Fibroblast of lung (primary cell): ENCODE measurements at regions not wholly inside any gene's neighbourhood (a gene's known extent, or its start where the extent isn't known, plus 50 kb on each side); places are given as distances from the start of the nearest gene placed in this dataset.

Experiments
- CTCF ChIP-seq, 2 donors: IDR thresholded peaks in 1 of 2; conservative IDR thresholded peaks in 1 of 2; 1 replicate in 1 of 2; 2 replicates in 1 of 2; pipeline ENCODE4 v1.5.1; 2011 to 2012; ENCODE audit warnings: low read length in 2 of 2, control low read depth in 1 of 2, inconsistent platforms in 1 of 2, low read depth in 1 of 2, mild to moderate bottlenecking in 1 of 2
- EZH2 ChIP-seq: IDR thresholded peaks from 2 replicates; pipeline ENCODE4 v1.5.1; 2012; ENCODE audit warnings: low read length, control low read depth, mild to moderate bottlenecking; ENCODE audit errors: missing control alignments

DNA sequence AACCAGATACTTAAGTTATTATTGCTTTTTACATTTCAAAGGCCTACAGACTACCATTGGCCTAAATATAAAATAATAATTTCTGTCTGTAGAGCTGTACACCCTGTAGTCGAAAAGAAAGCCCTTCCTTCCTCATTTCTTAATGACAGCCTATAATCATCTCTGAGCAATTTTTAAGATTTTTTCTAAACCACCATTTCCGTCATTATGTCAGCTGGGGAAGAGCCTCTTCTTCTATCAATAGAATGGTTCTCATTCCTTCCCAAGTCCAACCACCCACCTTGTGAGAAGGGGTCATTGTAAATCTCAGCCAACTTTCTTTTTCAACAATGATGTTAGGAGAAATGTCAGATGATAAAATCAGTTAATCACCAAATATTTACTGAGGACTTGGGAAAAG is 91.8 kb downstream of the PLEKHG1 start:
- TF ChIP-seq CTCF (conservative IDR thresholded peaks at IDR 0.05 in 1 of 2, IDR thresholded peaks at IDR 0.05 in 1 of 2; ENCODE audit: low read depth in 1 of 2, low read length in 2 of 2) (no peak), EZH2 (no peak)
